ENCODE measurements at regions not wholly inside any gene's neighbourhood (a gene's known extent, or its start where the extent isn't known, plus 50 kb on each side); places are given as distances from the start of the nearest gene placed in this dataset.
A peak's percentile ranks its signal among the peaks of the same experiment; 100 is the strongest.
"Not testable (repeated sequence)": the region's sequence is repeated elsewhere in the genome, so short reads cannot be mapped to it uniquely, and the experiment has no call there.

DNA sequence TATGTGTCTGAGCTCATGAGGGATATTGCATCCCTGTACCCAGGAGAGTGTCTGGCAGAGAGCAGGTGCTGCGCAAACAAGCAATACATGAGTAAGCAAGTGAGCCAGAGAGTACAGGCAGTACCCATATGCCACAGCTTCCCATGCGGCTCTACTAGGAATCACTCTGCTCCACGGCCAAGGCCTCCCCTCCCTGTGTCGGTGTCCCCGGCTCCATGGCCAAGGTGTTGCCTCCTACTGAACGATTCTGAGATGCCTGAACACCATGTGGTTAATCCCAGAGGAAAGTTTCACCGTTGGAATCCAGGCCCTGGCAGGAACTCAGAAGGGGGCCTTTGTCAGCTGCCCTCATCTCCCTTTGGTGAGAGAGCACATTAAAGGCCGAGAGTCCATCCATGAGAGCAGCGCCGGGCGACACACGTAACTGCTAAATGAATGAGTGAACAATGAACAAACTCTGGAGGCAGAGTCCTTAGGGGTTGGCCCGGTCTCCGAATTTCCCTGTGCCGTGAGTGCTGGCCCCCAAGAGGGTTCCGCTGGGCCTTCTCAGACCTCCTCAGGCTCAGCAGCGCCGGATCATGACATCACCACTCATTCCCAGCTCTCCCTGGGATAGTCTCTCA, 136.0 kb upstream of the FAM20C start:
- no peak for DNase-seq

DNA sequence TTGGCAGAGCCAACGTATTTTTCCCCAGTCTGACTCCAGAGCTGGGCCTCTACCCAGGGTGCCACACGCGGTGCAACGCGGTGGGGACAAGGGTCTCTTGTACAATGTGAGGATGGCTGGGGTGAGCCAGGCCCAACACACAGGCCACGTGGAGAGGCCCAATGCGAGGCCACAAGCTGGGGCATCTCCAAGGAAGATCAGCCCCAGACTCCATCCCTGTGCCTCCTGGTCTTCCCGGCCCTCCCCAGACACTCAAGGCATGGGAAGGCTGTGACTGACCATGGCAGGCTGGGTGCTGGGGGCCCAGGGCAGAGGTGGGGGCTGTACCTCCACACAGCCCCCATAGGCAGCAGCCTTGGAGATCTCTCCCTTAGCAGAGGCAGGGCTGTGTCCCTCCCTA, 135.3 kb upstream of the FAM20C start:
- DNase-seq = no peak

DNA sequence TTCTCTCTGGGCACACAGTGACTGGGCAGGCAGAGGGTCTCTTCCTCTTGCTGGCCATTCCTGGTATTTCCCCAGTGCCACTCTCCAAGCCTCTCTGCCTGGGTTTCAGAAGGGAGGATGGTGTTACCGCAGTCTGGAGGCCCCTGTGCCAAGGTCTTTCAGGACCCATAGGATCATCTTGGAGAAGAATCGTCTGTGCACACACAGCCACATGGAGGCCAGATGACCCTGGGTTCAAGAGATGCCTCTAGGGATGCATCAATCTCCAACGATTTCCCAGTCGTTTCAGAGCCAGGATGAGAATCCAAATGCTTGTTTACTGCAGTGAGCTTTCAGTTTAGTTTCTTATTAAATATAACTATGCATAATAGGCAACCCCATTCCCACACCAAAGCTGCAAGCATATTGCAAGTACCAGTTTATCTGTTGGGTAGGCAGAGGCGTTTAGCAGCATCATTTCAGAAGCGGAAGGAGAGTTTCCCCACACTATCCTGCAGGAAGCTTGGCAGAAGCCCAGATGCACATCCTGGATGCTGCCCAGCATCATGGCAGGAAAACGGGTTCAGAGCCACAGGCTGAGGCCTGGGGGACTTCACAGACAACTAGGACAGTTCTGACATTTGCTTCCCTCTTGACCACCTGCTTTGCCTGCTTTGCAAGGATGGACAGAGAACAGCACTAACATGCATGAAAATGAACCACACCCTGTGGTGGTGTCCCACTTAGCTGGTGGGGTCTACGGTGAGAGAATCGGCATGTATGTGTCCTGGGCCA, 134.7 kb upstream of the FAM20C start:
- DNase-seq = no peak

DNA sequence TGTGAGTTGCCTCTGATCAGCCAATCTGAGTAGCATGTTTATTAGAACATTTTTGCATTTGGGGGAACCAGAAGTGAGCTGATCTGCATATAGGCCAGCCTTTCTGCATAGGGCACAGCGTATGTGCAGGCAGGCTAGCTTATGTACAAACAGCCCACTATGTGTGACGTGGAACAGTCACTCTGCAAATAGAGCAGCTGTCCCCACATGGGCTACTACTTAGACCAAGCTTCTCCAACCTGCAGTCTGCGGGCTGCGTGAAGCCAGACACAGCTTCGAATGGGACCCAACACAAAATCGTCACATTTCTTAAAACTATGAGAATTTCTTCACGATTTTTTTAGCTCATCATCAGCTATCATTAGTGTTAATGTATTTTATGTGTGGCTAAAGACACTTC, 134.1 kb upstream of the FAM20C start:
- DNase-seq = no peak

DNA sequence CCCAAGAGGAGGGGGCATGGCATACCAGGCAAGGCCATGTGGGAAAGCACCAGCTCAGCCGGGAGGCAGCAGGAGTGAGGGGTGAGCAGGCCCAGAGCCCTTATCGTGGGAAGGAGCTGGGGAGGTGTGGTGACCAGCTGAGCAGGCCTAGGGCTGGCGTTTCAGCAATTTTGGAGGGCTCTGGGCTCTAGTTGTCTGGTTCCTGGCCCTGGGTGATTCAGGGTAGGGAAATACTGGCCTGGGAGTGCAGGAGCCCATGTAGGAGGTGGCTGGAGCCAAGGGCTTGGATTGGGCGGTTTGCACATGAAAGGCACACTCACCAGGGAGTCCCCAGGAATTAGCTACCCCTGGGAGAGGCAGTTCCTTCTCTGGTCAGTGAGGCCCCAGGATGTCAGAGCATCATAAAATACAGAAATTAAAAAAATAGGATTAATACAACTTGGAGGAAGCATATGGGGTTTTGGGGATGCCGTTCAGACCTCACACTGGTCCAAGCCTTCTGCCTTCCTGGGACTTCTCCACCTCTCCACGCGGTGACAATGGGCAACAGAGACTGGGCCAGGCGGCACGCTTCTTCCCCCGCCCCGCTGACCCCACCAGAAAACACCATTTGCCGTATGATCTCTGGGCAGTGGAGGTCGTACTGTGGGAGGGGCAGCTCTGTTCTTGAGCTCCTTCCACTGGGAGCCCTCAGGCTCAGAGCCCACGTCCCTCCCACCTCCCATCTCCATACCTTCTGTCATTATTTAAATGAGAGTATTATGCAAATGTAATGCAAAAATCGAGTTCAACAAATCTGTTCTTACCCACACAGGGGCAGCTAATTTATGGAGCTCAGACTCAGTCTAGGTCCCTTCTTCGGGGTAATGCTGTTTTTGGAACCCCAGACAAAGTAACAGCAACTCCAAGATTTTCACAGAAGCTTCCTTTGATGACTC, 133.0 kb upstream of the FAM20C start:
- no peak for DNase-seq

DNA sequence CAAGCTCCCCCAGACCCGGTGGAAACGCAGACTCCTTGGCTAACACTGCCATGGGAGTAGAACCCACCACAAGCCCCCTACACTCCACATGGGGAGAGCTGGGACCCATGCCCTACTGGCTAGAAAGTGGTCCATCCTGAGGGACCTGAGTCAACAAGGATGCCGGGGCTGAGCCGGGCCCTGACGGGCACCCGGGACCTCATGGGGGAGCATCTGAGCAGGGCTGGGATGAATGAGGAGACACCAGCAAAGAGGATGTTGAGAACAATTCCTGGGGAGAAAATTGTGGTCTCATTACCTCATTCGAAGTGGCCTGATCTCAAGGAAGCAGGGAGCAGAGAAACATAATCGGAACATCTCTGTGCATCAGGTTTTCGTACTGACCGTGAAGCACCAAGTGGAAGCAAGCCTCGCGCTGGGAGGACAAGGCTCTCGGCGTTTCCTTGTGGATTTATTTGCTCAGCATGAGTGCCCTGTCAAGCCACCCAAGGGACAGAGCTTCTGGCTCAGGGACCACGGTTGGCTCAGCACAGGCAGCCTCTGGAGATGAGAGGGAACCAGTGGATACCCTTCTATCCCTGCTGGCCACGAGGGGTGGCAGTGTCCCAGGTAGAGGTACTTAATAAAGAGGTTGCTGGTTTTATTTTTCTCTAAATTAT, 132.2 kb upstream of the FAM20C start:
- DNase-seq = no peak

DNA sequence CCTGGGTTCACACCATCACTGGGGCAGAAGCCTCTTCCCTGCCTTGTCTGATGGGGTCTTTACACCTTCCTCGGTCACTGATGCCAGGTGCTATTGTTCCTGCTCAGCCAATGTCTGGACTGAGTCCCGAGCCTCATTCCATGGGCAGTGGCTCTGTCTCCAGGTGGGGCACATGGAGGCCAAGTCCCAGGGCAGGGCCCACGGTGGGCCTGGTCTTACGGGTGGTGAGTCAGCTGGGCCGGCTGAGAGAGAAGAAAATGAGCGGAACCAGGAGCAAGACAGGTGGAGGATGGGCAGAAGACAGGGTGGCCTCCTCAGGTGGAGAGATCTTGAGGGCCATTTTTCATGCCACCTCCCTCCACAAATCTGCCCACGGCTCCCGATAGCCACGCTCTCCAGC, 131.7 kb upstream of the FAM20C start:
- DNase-seq = no peak

DNA sequence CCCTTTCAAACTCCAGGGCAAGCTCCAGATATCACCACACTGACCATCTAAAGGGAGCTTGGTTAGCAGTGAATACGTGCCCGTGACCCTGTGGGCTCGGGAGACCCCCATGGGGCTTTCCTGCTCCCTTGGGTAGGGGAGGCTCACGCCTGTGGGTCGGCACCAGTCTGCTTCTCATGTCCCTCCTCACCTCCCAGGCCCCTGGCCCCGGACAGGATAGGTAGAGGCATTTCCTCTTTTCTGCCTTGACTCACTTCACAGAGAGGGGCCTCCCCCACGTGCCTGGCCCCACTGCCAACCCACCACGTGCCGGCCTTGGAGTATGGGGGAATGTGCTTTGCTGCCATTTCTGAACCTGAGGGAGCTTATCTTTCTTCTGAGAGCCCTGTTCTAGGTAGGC, 131.3 kb upstream of the FAM20C start:
- no peak for DNase-seq

DNA sequence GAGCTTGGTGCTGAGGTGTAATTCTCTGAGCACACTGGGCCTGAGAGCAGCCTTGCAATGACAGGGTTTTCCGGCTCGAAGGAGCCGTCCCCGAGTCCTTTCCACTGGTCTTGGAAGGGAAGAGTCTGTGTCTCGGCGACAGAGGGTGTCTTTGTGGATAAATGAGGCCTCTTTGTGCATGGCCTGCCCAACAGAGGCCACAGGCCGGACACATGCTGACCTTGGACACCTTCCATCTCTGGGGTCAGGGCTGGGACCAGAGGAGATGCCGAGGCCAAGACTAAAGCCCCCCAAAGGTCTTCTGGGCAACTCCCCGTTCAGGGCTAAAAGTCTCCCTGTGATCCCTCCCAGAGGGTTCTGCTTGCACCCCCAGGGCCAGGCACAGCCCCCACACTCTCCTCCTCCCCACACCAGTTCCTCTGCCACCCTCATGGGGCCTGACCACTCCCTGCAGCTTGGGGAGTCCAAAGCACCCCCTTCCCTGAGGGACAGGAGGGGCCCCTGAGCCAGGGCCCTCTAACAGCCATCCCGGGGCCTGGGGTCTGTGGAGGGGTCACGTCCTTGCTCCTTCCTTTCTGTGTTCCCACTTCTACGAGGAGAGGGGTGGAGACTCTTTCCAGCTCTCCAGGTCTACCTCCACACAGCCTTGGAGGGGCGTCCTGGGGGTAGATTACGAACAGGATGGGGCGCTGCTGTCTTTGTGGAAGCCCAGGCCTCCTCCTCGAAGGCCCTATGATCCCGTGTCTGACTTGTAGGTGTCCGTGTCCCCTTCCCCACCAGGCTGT, 130.6 kb upstream of the FAM20C start:
- DNase-seq = no peak

DNA sequence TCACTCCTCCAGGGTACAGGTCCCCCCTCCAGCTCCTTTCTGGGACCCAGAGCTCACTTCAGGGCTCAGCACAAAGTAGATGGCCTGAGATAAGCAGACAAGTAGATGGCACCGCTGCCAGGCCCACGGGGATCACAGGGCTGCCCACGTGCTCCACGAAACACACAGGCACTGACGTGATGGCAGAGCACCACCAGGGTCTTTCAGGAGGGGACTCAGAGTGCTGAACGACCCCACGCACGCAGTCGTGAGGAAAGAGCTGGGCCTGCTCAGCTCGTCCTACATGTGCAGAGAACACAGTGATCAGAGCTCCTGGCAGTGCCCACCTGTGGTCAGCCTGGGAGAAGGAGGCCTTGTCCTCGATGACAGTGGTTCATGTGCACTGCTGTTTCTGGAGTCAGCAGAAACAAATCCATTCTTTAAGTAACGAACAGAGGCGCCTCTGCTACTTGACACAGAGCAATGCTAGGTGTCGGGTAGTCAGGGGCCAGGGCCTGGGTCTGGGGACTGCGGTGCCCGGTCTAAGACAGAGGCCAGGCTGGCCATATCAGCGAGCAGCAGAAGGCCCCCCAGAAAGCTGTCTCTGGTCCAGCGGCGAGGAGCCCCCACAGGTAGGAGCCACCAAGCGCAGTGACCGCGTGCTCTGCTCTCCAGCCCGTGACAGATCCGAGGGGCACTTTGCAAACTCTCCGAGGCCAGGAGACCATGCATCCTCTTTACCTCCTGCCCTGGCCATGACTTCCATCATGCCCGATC, 129.8 kb upstream of the FAM20C start:
- no peak for DNase-seq

DNA sequence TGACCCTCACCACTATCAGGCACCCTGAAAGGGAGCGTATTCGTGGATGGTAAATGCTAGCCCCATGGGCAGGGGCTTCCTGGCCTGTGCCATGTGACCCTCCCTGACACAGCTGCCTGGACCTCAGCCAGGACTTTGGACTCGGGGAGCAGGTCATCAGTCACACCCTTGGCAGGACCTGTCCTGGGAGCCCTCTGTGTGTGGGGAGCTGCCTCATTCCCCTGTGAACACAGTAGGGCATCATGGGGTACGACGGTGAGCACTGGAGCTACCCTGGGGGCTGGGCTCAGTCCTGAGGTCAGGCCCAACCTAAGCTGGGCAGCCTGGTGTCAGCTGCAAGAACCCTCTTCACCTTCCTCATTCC, 129.3 kb upstream of the FAM20C start:
- no peak for DNase-seq

DNA sequence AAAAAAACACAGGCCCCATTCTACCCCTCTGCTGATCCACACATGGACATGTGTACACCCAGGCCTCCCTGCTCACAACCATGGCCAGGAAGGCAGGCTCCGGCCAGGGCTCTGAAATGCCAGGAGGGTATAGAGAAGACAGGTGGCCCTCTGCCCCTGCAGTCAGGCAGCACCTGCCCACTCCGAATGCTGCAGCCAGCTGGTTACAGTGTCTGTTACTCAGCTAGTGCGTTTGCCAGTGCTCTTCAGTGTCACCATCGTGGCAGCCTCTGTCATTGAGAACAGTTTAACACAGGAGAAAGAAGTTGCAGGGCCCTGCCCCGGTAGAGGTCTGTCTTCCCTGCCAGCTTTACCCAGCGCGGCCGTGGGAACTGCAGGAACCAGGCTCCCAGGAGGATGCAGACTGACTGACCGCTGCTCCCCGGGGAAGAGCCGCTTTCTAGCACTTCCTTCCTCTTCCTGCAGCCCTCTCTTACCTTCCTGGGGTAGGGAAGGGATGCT, 128.8 kb upstream of the FAM20C start:
- DNase-seq = no peak

DNA sequence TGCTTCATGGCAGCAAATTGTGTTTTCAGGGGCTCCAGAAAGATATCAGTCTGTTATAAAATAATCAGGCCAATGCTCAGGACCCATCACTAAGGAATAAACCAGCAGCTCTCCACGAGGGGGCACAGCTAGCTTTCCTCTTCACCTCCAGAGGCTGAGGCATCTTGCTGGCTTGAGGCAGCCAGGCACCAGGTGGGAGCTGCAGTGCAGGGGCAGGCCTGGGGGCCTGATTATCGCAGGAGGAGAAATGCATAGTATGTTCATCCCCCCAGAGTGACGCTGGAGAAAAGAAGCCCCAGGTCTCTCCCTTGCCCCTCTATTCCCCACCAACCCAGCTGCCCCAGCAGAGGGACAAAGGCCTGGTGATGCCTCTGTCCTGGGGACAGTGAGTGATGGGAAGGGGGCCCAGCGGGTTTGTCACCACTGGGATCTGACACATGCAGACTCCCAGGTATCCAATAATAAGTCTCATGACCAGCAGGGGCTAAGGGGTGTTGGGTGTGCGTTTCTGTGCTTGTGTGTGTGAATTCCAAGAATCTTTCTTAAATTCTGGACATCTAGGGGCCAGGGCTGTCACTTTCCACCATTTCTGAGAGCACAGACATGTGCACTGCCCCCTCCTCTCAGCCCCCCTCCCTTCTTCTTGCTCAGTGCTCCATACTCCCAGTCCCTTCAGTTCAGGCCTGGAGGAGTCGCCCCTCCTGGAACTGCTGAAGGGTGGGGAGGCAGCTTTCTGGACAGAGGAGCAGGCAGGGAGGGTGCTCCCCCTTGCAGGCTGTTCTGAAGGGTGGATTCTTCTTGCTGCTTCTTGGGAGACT, 128.1 kb upstream of the FAM20C start:
- peak; percentile 12 for DNase-seq

DNA sequence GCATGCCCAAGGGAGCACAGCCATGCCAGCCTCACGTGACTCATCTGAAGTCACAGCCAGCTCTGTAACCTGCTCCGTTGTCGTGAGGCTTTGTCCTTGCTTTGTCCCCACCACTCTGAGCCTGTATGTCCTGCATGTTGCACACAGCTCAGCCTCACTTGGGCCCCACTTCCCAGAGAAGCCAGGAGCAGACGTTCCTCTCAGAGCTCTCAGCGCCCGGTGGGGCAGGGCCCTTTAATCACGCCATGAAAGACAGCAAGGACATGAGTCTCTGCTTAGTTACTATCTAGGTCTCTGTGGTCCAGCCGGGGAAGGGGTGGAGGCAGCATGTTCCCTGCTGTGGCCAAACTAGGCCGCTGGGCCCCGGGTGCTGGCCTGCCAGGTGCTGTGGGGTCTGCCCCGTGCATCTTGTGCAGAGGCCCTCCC, 127.4 kb upstream of the FAM20C start:
- no peak for DNase-seq

DNA sequence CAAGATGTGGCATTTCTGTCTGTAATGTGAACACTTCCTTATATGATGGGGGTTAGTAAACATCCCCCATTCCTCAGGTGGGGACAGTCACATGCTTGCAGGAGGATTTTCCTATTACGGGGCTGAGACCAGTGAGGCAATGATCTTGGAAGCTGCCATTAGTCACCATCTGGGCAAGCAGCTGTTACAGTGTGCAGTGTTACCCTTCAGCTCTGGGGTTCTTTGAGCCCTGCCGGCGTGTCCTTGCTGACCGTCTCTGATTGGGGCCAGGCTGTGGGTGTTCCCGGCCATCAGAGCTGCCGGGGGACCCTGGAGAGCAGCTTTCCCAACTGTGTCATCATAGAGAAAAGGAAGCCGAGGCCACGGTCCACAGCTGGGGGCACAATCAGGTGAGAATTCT, 126.8 kb upstream of the FAM20C start:
- no peak for DNase-seq

DNA sequence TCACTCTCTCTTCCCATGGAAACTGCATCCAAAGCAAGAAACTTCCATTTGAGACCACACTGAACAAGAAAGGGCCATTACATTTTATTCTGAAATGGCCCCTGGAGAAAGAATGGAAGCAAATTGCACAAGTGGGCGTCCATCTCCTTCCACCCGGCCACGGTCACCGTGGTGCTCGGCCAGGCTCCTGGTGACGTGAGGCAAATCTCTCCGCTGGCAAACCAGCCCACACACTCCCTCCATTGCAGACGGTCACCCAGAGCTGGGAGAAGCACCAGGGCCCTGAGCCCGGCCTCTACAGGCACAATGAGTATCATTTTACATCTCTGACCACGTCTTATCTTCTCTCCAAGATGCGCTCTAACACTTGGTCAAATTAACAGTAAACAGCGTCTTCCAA, 126.1 kb upstream of the FAM20C start:
- no peak for DNase-seq

DNA sequence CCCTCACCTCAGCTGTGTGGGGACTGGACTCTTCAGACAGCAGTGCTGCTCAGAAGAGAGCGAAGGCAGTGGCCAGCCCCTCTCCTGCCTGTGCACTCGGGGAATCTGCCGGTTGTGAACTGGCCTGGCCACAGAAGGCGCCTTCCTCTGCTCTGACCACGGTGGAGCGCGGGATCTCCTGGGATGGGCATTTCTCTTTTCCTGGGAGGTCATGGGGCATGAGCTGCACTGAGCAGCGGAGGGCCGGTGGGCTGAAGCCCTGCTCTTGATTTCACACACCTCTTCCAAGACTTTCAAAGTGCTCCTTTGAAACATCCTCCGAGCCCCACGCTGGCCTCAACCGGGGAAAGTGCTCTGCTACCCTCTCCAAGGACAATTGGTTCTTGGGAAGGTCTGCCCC, 125.6 kb upstream of the FAM20C start:
- no peak for DNase-seq

DNA sequence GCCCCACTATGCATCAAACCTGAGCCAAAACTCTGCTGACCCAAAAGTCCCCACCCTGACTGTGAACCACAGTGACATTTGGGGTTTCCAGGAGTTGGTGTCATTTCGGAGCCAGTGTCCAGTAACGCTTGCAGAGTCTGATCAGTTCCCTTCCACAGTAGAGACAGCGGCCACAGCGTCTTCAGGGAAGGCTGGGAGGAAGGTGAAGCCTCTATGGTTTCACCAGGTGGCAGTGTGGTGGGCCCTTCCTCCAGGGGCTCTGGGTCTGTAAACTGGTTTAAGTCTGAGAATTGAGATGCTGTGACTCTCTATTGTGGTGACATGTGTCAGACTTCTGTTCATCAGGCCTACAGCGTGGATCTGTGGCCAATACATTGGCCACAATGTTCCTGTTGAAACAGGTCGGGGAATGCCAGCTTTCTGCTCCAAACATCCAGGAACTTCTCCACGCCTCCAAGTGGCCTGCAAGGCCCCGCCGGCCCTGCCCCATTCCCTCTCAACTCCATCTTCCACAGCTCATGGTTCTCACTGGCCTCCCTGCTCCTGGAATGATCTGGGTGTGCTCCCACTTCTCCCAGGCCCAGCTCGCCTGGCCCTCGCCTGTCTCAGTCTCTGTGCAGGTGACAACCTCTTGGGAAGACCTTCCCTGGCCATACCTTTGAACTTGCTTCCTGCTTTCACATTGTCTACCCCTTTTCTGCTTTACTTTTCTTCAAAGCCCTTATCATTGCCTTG, 124.5 kb upstream of the FAM20C start:
- no peak for DNase-seq

DNA sequence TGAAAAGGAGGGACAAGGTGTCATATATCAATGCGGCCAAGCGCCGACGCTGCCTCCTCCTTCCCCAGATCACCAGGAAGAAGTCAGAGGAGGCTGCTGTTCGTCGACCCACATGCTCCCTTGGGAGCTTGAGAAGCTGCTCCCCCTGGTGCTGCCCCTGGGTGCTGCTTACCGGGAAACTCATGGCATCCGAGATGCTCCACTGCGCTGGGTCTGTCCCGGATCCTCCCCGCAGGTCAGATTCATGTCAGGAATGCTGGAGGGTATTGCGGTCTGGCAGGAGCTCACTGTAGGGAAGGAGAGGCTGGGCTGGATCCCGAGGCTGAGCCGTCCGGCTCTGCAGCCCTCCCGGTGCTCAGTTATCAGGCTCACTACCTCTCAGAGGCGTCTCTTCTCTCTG, 123.7 kb upstream of the FAM20C start:
- no peak for DNase-seq

DNA sequence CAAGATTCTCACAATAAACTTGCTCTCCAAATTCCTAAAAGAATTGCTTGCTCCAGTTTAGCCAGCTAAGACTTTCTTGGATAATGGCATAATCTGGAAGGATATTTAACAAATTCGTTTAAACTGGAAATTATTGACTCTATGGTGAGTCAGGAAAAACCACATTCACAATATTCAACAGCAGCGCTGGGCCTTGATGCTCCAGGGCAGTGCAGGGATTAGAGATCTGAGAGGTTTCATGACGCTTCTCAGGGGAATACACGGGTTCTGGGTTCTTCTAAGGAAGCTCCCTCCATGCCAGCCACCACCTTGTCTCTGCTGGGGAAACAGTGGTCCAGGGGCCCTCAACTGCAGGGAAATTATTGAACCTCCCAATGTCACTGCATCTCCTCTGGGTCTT, 123.3 kb upstream of the FAM20C start:
- not testable (repeated sequence) for DNase-seq
